SK-N-SH (cell line): ENCODE measurements at regions not wholly inside any gene's neighbourhood (a gene's known extent, or its start where the extent isn't known, plus 50 kb on each side); places are given as distances from the start of the nearest gene placed in this dataset.

Experiments used
- CTCF ChIA-PET: fragments of 300-600, 350-600 bp; formaldehyde crosslinking; extraction: SDS; loops from one replicate; lab custom pipeline; 2021; lab: Yijun Ruan, JAX
- POLR2A ChIA-PET: fragments of 350-600 bp; sonication (Branson Sonifier 250); formaldehyde crosslinking; extraction: SDS; loops from one replicate; lab custom pipeline; 2020; ENCODE audit warnings: antibody characterized with exemption, inconsistent platforms; lab: Yijun Ruan, JAX
- DNase-seq: peaks from one replicate; pipeline ENCODE4 v3.0.0; 2012
- H2AFZ ChIP-seq: fragments of 200-600 bp; sonication (generic); 2 replicates; pipeline ENCODE4 v1.8.1; 2016; ENCODE audit warnings: antibody characterized with exemption, mild to moderate bottlenecking, low read depth
- H3F3A ChIP-seq: fragments of 200-600 bp; sonication (generic); replicated peaks from 2 replicates; pipeline ENCODE3; 2016; ENCODE audit warnings: antibody characterized with exemption, mild to moderate bottlenecking; ENCODE audit not compliant: insufficient read depth
- H3K27ac ChIP-seq, 2 experiments: fragments of 200-500 bp in 1 of 2; fragments of 200-600 bp in 1 of 2; sonication (Bioruptor generic) in 1 of 2; sonication (generic), shearing (Covaris generic) in 1 of 2; 2 replicates each; pipeline versions ENCODE4 v1.5.1 to v1.6.1; 2014 to 2016; ENCODE audit warnings: low read depth in 2 of 2, inconsistent platforms in 1 of 2, low read length in 1 of 2, mild to moderate bottlenecking in 1 of 2, mixed read lengths in 1 of 2
- H3K27me3 ChIP-seq: fragments of 200-600 bp; sonication (generic), shearing (Covaris generic); 2 replicates; pipeline ENCODE4 v1.6.1; 2016; ENCODE audit warnings: mixed run types; ENCODE audit not compliant: insufficient read depth
- H3K36me3 ChIP-seq, 2 experiments: fragments of 200-500 bp in 1 of 2; fragments of 200-600 bp in 1 of 2; sonication (Bioruptor generic) in 1 of 2; sonication (generic) in 1 of 2; replicated peaks in 1 of 2; 2 replicates each; pipeline versions ENCODE3 to v1.5.1; 2014 to 2016; ENCODE audit warnings: low read length in 1 of 2, mild to moderate bottlenecking in 1 of 2; ENCODE audit not compliant: insufficient read depth in 2 of 2, control insufficient read depth in 1 of 2
- H3K4me1 ChIP-seq, 2 experiments: fragments of 200-500 bp in 1 of 2; fragments of 200-600 bp in 1 of 2; sonication (Bioruptor generic) in 1 of 2; sonication (generic), shearing (Covaris generic) in 1 of 2; 2 replicates each; pipeline versions ENCODE4 v1.5.1 to v1.6.1; 2014 to 2016; ENCODE audit warnings: low read depth in 1 of 2, low read length in 1 of 2, mixed run types in 1 of 2; ENCODE audit not compliant: insufficient read depth in 2 of 2, control insufficient read depth in 1 of 2
- H3K4me2 ChIP-seq: fragments of 200-600 bp; sonication (generic), shearing (Covaris generic); 2 replicates; pipeline ENCODE4 v1.6.1; 2017; ENCODE audit warnings: mixed run types
- H3K4me3 ChIP-seq, 2 experiments: fragments of 200-500 bp in 1 of 2; fragments of 200-600 bp in 1 of 2; sonication (Bioruptor generic) in 1 of 2; sonication (generic), shearing (Covaris generic) in 1 of 2; 2 replicates each; pipeline versions ENCODE4 v1.5.1 to v1.8.1; 2014 to 2016; ENCODE audit warnings: low read depth in 2 of 2, inconsistent platforms in 1 of 2, low read length in 1 of 2, mild to moderate bottlenecking in 1 of 2, mixed read lengths in 1 of 2, moderate library complexity in 1 of 2
- H3K79me2 ChIP-seq: fragments of 200-600 bp; sonication (generic); 2 replicates; pipeline ENCODE4 v1.8.1; 2017; ENCODE audit warnings: mild to moderate bottlenecking; ENCODE audit not compliant: insufficient read depth
- H3K9ac ChIP-seq: fragments of 200-600 bp; sonication (generic); 2 replicates; pipeline ENCODE4 v1.6.1; 2017; ENCODE audit warnings: mixed run types
- H3K9me2 ChIP-seq: fragments of 200-600 bp; sonication (generic); 2 replicates; pipeline ENCODE4 v1.6.1; 2017; ENCODE audit warnings: mixed run types
- H3K9me3 ChIP-seq: fragments of 200-600 bp; sonication (generic); 2 replicates; pipeline ENCODE4 v1.6.1; 2017; ENCODE audit warnings: mixed run types, mild to moderate bottlenecking, moderate library complexity
- H4K20me1 ChIP-seq: fragments of 200-600 bp; sonication (generic); 2 replicates; pipeline ENCODE4 v1.6.1; 2017; ENCODE audit warnings: mild to moderate bottlenecking, mixed run types; ENCODE audit not compliant: insufficient read depth
- CTCF ChIP-seq: fragments of 200-600 bp; sonication (generic); IDR thresholded peaks from 2 replicates; pipeline ENCODE4 v1.6.1; 2017; ENCODE audit warnings: antibody characterized with exemption, mild to moderate bottlenecking, moderate library complexity
- ELF1 ChIP-seq: IDR thresholded peaks from 2 replicates; pipeline ENCODE4 v1.4.0; 2012
- EZH2phosphoT487 ChIP-seq: fragments of 200-600 bp; sonication (generic); IDR thresholded peaks from 2 replicates; pipeline ENCODE4 v1.6.1; 2017; ENCODE audit warnings: low read depth, mixed run types, mild to moderate bottlenecking, antibody characterized with exemption, moderate library complexity, borderline replicate concordance
- GABPA ChIP-seq: IDR thresholded peaks from 2 replicates; pipeline ENCODE4 v1.4.0; 2012; ENCODE audit warnings: low read depth, mild to moderate bottlenecking
- IRF3 ChIP-seq: fragments of 150-350 bp; IDR thresholded peaks from 2 replicates; pipeline ENCODE4 v1.6.1; 2016; ENCODE audit warnings: mild to moderate bottlenecking, low read depth, low read length
- MAX ChIP-seq: IDR thresholded peaks from 2 replicates; pipeline ENCODE4 v1.4.0; 2012; ENCODE audit warnings: low read depth
- MEF2A ChIP-seq: IDR thresholded peaks from 2 replicates; pipeline ENCODE4 v1.4.0; 2012; ENCODE audit warnings: low read depth, borderline replicate concordance
- MXI1 ChIP-seq: IDR thresholded peaks from 2 replicates; pipeline ENCODE4 v1.6.1; 2012; ENCODE audit warnings: mild to moderate bottlenecking, low read depth, low read length, improper control_type of control experiment
- NRF1 ChIP-seq: IDR thresholded peaks from 2 replicates; pipeline ENCODE4 v1.6.1; 2012; ENCODE audit warnings: low read depth, mild to moderate bottlenecking, low read length
- RAD21 ChIP-seq: IDR thresholded peaks from 2 replicates; pipeline ENCODE4 v1.6.1; 2012; ENCODE audit warnings: mild to moderate bottlenecking, low read length
- RCOR1 ChIP-seq: fragments of 150-350 bp; IDR thresholded peaks from 2 replicates; pipeline ENCODE4 v1.6.1; 2017; ENCODE audit warnings: antibody characterized with exemption, low read length
- RXRA ChIP-seq: IDR thresholded peaks from 2 replicates; pipeline ENCODE4 v1.4.0; 2012; ENCODE audit warnings: low read depth, mild to moderate bottlenecking, borderline replicate concordance
- SMC3 ChIP-seq: IDR thresholded peaks from 2 replicates; pipeline ENCODE4 v1.6.1; 2012; ENCODE audit warnings: low read depth, low read length, improper control_type of control experiment
- WGBS: methylation state at CpG from one replicate; pipeline ENCODE4 v1.1.6; 2017; ENCODE audit warnings: low lambda C conversion rate; 5-methylcytosine and 5-hydroxymethylcytosine counted together

- Histone ChIP-seq H3K4me1 (no peaks in the 10 kb centered on the region), H3K4me2 (no peak overlapping the region), H3K9me3 (no peaks in the 10 kb centered on the region), H3F3A (no peaks in the 10 kb centered on the region), H3K36me3 (no peaks in the 10 kb centered on the region), H3K9ac (no peak overlapping the region), H3K27me3 (no peaks in the 10 kb centered on the region), H3K79me2 (no peaks in the 10 kb centered on the region), H4K20me1 (no peaks in the 10 kb centered on the region), H3K9me2 (no peaks in the 10 kb centered on the region), H2AFZ (no peak overlapping the region), H3K27ac (no peak overlapping the region), H3K4me3 (no peak overlapping the region; a peak in 1 of 4 replicates)
- no peak for DNase-seq
- POLR2A ChIA-PET: no interaction called here
- WGBS: 33% methylated on average over 7 of the region's 7 CpGs
- CTCF ChIA-PET: interaction anchor here (1.0 to 2.6 kb wide), 4 partner anchors 8 to 15 kb away, joined by 3 to 11 read pairs (median 6); no protein-coding TSS in a partner anchor
- TF ChIP-seq CTCF (peak; percentile 58), GABPA (no peak), ELF1 (no peak), IRF3 (no peak), RXRA (no peak), RAD21 (peak; percentile 56), EZH2phosphoT487 (no peak), RCOR1 (no peak), NRF1 (no peak), SMC3 (peak; percentile 33), MXI1 (no peak), MEF2A (no peak)
These were observed 57.3 kb upstream of the SULT1C3 start for GRCh38 chr2:108182489-108182888.

GRCh38 chr2:108184419-108184818, 55.3 kb upstream of the SULT1C3 start:
- WGBS: 54% methylated on average over 2 of the region's 2 CpGs
- no peak overlapping the region for H3K9ac ChIP-seq
- H3K4me2 ChIP-seq: no peak overlapping the region
- H3K9me3 ChIP-seq: no peaks in the 10 kb centered on the region
- no peaks in the 10 kb centered on the region for H3K9me2 ChIP-seq
- no peaks in the 10 kb centered on the region for H3K79me2 ChIP-seq
- no peak overlapping the region for H3K27ac ChIP-seq
- no peaks in the 10 kb centered on the region for H3K27me3 ChIP-seq
- ChIA-PET CTCF (interaction anchor here (0.5 to 2.8 kb wide), 21 partner anchors 9 to 1622 kb away, joined by 3 to 26 read pairs (median 4); partner anchors contain the start of gene SULT1C3), POLR2A (no interaction called here)
- H3F3A ChIP-seq: no peaks in the 10 kb centered on the region
- TF ChIP-seq CTCF (peak; percentile 61), RAD21 (peak; percentile 59), MAX (no peak), MEF2A (no peak), SMC3 (peak; percentile 47; the same call in 1 of the 2 replicates)
- no peaks in the 10 kb centered on the region for H3K36me3 ChIP-seq
- H4K20me1 ChIP-seq: no peaks in the 10 kb centered on the region
- peak; percentile 23 for DNase-seq
- H3K4me1 ChIP-seq: no peaks in the 10 kb centered on the region; a peak in 1 of 4 replicates
- H2AFZ ChIP-seq: no peak overlapping the region
- no peak overlapping the region for H3K4me3 ChIP-seq
